ENCODE measurements at regions not wholly inside any gene's neighbourhood (a gene's known extent, or its start where the extent isn't known, plus 50 kb on each side); places are given as distances from the start of the nearest gene placed in this dataset.

DNA sequence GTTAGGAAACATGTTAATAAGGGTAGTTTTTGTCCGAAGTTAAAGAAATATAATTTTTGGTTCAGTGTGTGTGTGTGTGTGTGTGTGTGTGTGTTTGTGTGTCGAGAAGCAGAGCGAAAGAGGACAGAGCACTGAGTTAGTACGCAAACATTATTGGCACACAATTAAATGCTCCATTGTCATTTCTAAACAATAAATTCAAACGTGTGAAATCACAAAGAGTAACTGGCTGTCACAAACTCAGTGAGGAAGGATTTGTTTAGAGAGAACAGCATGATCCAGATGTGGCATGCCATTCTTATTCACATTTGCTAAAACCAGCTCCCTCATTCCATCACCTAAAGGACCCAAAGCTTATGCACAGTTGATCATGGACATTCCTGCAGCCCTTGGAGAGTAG lies 970.8 kb downstream of the DTWD2 start:
- no peak overlapping the region for H3K4me3 ChIP-seq (ENCODE audit: low read depth, low read length)
- no peak for TF ChIP-seq CTCF (IDR thresholded peaks at IDR 0.05; ENCODE audit: insufficient read depth, low read depth, low read length)
- no peak for DNase-seq (ENCODE audit: low read depth)

DNA sequence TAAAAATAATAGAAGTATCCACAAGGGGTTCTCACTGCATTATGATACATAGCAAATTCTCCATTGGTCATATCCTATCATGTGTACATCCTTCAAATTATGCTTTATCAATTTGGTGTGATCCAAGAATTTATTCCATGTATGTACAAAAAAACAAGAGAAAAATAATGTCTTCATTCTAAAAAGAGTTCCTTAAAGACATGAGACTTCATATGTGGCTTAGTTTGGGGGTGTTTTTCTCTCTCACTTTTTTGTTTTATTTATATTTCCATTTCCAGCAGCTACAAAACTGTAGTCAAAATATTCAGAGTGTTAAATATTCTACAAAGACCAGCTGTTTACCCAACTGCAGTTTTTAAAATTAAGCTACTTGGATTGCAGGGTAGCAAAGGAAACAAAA lies 972.0 kb downstream of the DTWD2 start:
- no peak overlapping the region for H3K4me3 ChIP-seq (ENCODE audit: low read depth, low read length)
- TF ChIP-seq CTCF (IDR thresholded peaks at IDR 0.05; ENCODE audit: insufficient read depth, low read depth, low read length): no peak
- DNase-seq (ENCODE audit: low read depth): no peak

- H3K4me3 ChIP-seq (ENCODE audit: low read depth, low read length): no peak overlapping the region
- TF ChIP-seq CTCF (IDR thresholded peaks at IDR 0.05; ENCODE audit: insufficient read depth, low read depth, low read length): no peak
- peak; percentile 23 for DNase-seq (ENCODE audit: low read depth)
These were observed 972.8 kb downstream of the DTWD2 start for GRCh38 chr5:118015511-118015910.

- no peak for DNase-seq (ENCODE audit: low read depth)
- TF ChIP-seq CTCF (IDR thresholded peaks at IDR 0.05; ENCODE audit: insufficient read depth, low read depth, low read length): no peak
- H3K4me3 ChIP-seq (ENCODE audit: low read depth, low read length): no peak overlapping the region
These were observed 978.5 kb downstream of the DTWD2 start for GRCh38 chr5:118009741-118010297.

GRCh38 chr5:118008779-118009178 lies 979.6 kb downstream of the DTWD2 start:
- no peak for DNase-seq (ENCODE audit: low read depth)
- no peak overlapping the region for H3K4me3 ChIP-seq (ENCODE audit: low read depth, low read length)
- TF ChIP-seq CTCF (IDR thresholded peaks at IDR 0.05; ENCODE audit: insufficient read depth, low read depth, low read length): no peak

GRCh38 chr5:118007262-118007661 lies 981.1 kb downstream of the DTWD2 start:
- no peak for TF ChIP-seq CTCF (IDR thresholded peaks at IDR 0.05; ENCODE audit: insufficient read depth, low read depth, low read length)
- H3K4me3 ChIP-seq (ENCODE audit: low read depth, low read length): no peak overlapping the region
- DNase-seq (ENCODE audit: low read depth): no peak

GRCh38 chr5:118006219-118006618 lies 982.1 kb downstream of the DTWD2 start:
- no peak for TF ChIP-seq CTCF (IDR thresholded peaks at IDR 0.05; ENCODE audit: insufficient read depth, low read depth, low read length)
- H3K4me3 ChIP-seq (ENCODE audit: low read depth, low read length): no peak overlapping the region
- no peak for DNase-seq (ENCODE audit: low read depth)
